Activated CD4-positive, alpha-beta T cell treated with anti-CD3 and anti-CD28 coated beads for 1 hour (primary cell): ENCODE measurements at regions not wholly inside any gene's neighbourhood (a gene's known extent, or its start where the extent isn't known, plus 50 kb on each side); places are given as distances from the start of the nearest gene placed in this dataset.

ENCODE experiments used
- DNase-seq: peaks from one replicate; pipeline ENCODE4 v3.0.0-alpha.2; 2020

DNA sequence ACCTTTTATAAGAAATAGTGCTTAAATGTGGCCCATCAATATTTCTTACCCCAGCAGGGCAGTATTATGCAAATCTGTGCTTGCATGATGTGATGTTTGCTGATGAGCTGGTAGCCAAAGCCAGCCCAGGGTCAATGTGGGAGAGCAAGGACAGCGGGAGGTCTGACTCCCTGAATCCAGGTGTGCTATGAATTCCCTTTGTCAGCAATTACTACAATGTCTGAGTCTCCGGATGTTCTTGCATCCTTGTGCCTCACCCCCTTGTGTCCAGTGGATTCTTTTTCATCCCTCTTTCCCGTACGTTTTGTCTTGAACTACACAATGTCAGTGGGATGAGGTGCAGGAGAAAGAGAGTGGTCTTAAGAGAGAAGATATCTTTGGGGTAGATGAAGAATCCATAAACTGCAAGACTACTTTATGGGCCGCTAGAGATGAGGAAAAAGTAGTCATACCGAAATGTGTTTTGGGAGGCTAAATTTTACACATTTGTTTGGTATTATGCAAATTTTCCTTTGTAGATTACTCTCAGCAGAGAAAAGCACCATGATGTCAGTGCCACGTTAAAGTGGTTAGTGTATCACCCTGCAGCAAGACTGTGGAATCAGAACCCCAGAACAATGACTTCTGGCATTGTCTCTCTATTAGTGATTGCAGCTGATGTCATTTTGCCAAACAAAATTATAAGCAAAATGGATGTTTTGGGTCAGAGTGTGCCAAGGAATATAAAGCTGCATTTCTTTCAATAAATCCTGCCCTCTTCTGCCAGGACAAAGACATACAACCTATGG lies 53.5 kb upstream of the TSHZ3 start:
- no peak for DNase-seq

DNA sequence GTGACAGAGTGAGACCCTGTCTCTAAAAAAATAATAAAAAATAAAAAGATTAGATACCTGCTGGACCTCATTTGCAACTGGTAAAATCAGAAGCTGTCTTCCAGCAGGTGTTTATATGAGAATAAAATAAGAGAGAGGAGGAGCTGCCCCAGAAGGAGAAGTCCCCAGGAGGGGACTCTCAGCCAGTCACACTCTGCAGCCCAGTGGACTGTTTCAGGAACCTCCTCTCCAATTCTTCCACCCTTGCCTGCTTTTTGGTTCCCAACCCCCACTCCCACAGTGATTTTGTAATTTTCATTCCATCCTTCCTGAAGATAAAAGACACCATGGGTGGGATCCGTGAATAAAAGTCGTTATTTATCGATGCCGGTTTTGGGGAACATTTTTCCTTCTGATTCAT lies 56.9 kb upstream of the TSHZ3 start:
- no peak for DNase-seq

DNA sequence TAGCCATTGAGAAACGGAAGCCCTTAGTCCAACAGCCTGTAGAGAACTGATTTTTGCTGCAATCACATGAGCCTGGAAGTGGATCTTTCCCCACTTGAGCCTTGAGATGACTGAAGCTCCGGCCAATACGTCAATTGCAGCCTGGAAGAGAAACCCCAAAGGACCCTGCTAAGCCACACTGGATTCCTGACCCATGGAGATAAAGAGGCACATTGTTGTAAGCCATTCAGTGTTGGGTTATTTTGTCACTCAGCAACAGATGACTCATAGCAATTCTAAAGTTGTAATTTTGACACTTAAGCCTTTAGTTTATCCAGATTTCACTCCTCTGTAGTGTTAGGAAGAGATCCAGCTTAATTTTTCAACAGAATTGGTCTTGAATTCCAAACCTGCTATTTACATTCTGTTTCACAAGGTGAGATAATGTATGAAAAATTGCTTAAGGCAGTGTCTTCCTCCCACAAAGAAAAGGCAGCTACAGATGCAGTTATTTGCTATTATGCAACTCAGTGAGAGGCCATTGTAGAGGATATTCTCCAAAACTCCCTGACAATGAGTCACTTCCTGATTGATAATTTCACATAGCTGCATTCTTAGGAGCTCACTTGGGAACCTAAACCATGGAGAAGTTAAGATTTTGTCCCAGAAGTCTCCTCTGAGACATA lies 59.4 kb upstream of the TSHZ3 start:
- DNase-seq, result no peak

DNA sequence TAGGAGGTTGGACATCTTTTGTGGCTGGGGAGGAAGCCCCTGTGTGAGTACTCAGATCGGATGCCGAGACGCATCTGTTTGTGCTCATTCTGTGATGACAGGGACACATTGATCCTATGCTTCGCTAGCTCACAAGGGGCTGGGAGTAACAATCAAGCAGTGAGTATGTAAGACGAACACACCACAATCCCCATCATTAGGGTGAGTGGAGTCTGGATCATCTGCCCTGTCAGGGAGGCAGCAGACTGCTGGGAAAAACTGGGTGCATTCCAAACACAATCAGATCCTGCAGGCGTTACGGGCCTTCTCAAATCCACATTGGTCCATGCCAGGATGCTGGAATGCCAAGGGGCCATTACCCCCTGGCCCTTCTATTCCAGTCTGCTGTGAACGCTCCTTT lies 64.1 kb upstream of the TSHZ3 start:
- DNase-seq, result no peak

DNA sequence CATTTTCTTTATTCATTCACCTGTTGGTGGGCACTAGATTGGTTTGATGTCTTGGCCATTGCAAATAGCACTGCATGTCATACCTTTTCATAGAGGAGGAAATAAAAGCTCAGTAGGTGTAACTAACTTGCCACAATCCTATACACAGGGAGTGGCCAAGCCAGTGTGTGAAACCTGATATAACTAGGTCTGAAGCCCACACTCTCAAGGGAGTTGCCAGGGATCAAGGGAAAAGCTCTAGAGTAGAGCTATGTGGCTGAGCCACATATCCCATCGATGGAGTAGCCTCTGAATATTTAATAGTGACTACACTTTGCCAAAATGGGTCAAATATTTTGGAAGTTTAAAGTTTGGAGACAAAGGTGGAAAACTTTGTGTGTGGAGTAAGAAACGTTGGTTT lies 66.1 kb upstream of the TSHZ3 start:
- no peak for DNase-seq

DNA sequence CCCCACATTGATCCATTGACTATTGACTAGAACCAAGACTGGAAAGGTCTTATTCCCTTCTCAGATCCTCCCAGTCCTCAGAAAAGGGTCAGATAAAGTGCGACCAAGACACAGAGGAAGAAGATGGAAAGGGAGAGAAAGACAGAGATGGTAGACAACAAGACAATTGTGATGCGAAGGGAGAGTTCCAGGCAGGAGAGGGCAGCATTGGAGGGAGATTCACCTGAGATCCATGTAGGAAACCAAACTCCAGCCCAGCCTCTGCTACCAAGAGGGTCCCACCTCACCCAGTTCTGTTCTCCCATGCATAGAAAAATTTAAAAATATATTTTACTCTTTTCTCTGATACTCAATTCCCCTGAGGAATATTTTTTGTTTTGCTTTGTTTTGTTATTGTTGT lies 67.3 kb upstream of the TSHZ3 start:
- no peak for DNase-seq

DNA sequence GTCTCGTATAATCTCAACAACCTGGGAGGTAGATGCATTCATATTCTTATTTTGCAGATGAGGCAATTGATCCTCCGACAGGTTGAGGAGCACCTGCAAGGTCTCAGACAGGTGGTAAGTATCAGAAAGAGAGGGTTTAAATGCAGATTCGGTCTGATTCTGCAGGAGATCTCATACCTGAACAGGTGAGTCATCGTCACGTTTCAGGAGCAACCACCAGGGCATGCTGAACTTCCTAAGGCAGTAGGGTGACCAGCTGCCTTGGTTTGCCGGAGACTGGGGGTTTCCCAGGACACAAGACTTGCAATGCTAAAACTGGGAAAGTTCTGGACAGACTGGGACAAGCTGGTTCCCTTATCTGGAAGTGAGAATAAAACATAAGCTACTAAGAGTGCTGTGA lies 68.8 kb upstream of the TSHZ3 start:
- DNase-seq, result no peak

DNA sequence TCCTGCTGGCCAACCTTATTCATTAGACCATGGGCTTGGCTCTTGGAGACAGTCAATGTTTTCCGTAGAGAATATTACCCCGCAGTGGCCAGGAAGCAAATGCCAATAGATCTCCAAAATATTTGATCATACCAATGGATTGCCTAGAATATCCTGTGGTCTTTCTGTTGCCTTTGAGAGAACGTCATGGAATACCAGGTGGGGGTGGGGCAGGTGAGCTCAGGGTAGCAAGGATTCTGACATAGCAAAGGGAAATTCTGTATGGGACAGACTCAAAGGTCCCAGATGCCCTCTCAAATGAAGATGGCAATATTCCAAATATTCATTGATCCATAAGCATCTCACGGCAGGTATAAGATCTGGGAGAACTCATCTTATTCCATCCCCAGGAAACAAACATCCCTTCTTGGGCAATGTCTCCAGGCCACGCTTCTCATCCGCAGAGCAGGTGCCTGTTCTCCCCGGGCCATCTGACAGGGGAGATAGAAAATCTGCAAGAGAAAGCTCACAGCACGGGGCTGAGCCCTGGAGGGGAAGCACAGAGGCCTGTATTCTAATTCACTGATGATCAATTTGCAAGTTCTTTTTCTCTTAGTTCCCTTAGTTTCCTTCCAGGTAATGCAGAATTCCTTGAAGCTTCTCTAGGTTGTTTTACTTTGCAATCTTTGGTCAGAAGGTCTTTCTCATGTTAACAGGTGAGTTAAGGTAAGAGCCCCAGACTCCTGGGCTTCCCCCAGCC lies 69.6 kb upstream of the TSHZ3 start:
- DNase-seq, result no peak

DNA sequence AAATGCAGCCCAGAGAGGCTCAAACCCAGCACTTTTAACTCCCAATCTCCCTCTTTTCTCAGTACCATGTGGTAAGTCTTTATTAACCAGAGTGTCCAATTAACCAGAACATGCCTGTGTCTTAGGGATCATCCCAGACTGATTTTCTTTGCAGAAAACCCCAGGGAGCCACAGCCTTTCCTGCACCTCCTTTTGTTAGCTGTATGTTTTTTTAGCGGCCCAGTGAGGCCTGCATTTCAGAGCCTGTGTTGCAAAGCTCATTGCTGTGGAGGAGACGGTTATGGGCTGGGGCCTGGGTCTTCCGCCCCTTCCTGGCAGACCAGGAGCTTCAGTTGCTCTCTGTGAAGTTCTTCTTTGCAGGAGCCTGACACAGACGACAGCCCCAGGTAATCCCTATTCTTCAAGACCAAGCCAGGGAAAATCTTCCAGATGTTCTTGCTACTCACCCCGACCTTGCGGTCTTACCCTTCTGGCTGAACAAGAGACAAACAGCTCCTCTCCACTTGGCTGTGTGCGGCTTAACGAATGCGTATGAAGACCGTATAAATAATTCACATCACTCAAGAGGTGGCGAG lies 70.7 kb upstream of the TSHZ3 start:
- no peak for DNase-seq

DNA sequence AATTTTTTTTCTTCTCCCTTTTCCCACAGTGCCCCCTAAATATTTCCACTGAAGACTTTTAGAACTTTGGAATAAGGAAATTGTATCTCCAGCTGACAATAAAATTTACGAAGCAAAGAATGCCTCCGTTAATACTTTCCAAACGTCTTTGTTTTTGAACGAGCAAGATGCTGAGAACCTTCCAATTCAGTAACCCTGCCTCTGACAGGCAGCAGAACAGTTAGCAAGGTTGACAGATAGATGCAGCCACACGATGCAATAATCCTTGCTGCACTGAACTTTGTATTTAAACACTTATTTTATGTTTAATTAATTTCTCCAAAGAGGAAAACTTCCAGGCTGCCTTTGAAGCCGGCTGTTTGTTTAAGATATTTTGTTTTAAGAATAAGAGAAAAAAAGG lies 71.8 kb upstream of the TSHZ3 start:
- DNase-seq, result no peak

DNA sequence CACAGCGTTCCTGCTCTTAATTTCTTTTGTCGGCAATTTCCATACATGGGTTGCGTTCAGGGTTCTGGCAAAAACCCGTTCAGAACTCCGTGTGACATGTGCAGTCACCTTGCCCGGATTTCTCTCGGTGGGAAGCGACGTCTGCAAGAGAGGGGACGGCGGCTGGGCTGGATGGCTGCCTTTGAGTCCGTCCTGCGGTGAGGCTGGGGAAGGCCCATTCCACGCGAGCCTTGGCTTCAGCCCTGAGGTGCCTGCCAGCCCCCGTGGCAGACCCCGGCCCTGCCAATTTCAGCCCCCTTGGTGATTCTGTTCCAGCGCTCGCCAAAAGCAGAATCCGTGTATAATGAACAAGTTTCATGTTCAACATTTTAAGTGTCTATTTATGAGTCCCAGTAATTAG lies 72.6 kb upstream of the TSHZ3 start:
- no peak for DNase-seq

DNA sequence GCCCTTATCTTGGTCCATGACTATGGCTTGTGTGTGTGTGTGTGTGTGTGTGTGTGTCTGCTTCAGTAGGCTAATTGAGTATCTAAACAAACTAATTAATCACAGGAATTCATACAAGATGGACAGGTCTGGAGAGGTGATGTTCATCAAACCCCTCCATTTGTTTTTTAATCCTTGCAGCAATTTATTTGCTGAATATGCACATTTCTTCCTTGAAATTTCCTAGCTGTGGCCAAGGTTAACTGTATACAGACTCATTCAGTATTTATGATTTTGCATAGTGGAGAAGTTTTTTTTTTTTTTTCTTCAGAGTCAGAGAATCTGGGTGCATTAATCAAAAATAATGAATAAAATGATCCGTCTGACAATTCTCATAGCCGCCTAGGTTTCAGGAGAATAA lies 74.7 kb upstream of the TSHZ3 start:
- DNase-seq, result no peak

DNA sequence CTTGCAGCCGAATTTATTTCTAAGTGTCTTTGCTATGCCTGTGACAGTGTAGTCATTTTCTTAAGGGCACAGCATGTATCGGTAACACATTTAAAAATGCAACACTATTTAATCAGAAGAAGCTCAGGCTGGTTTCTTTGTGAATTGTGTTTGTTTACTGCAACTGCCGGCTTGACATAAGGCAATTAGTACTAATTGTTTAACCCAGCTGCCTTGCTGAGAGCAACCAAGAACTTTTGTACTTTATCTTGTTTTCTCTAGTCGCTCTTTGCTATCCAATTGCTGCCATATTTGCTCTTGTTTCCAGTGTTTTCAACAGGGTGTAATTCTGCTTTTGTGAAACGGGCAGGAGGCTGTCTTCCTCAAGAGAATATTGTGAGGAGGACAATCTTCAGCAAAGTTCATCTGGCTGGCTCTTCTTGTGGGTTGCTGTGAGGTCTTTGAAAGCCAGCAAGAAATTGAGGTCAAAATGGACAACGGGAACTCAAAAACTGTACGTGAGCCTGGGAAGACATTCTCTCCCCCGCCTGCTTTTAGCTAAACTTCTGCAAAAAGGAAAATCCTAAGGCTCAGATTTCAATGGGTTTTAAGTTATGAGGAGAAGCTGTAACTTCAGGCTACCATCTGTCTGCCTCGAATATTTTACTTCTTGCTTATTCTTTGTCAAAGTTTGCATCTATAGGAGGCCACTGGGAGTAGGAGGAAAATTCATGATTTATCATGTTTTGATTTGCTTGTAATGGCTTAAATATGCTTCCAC lies 75.8 kb upstream of the TSHZ3 start:
- no peak for DNase-seq

DNA sequence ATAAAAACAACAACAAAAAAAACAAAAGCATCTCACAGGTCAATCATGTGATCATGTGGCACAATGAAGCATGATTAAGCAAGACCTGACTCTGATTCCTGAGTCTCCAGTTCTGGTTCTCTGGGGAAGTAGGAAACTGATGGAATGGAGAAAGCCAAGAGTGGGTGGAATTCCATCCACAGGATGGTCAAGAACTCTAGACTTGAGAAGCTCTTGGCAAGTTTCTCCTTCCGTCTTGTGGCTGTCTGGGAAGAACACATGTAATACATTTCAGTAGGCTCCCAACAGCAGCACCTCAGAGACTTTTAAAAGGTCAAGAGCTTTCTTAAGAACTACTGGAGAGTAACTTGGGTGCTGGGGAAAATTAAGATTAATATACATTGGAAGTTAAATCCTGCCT lies 78.6 kb upstream of the TSHZ3 start:
- no peak for DNase-seq

DNA sequence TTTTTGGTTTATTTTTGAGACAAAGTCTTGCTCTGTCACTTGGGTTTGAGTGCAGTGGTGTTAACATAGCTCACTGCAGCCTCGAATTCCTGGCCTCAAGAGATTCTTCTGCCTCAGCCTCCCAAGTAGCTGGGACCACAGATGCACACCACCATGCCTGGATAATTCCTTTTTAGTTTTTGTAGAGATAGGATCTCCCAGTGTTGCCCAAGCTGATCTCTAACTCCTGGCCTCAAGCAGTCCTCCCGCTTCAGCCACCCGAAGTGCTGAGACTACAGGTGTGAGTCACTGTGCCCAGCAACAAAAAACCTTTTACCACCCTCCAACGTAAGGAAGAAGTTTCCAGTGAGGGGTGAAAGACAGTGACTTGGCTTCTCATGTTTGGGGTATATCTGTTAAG lies 81.1 kb upstream of the TSHZ3 start:
- no peak for DNase-seq

DNA sequence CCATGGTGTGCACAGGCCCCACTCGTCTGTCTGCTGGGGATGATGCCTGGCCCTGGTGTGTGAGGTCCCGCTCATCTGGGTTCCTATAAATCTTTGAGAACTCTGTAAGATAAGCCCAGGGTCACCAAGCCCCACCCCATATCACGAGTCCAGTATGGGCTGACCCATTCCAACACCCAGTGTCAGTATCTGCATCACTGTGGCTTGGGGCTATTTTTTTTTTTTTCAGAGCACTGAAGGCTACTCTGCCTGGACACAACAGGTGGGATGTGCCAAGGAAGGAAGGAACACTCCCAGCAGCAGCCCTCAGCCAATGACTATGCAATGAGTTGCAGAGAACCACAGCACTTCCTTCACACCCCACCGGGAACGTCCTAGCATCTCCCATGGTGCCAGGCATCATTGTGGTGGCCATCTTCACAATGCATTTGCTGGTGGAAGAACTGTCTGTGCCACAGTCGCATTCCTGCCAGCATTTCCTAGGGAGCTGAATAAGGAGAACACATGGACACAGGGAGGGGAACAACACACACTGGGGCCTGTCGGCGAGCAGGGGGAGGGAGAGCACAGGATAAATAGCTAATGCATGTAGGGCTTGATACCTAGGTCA lies 83.1 kb upstream of the TSHZ3 start:
- DNase-seq, result no peak

DNA sequence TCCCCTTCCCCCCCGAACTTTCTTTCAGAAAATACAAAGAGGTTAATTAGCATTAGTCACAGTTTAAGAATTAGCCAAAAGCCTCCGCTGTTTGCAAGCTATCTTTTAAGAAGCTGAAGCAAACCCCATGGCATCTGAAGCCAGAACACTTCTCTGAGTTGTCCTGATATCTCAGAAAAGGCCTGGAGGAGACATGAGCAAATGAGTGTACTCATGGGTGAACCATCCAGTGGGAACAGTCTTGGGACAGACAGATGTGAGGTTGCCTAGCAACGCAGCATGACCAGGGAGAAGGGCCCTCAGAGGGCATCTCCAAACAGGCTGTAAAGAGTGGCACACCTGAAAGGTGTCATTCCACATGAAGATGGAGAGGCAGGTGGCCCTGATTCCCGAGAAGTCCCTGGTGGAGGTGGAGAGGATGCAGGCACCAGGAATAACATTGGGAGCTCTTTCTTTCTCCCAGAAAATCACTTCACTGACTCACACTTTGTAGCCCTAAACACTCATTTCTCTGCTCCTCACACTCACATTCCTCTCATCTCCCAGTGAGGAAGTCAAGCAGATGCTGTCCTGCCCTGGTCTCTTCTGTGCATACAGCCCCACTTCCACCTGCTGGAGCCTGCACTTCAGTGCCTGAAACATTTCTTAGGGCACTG lies 87.0 kb upstream of the TSHZ3 start:
- no peak for DNase-seq

DNA sequence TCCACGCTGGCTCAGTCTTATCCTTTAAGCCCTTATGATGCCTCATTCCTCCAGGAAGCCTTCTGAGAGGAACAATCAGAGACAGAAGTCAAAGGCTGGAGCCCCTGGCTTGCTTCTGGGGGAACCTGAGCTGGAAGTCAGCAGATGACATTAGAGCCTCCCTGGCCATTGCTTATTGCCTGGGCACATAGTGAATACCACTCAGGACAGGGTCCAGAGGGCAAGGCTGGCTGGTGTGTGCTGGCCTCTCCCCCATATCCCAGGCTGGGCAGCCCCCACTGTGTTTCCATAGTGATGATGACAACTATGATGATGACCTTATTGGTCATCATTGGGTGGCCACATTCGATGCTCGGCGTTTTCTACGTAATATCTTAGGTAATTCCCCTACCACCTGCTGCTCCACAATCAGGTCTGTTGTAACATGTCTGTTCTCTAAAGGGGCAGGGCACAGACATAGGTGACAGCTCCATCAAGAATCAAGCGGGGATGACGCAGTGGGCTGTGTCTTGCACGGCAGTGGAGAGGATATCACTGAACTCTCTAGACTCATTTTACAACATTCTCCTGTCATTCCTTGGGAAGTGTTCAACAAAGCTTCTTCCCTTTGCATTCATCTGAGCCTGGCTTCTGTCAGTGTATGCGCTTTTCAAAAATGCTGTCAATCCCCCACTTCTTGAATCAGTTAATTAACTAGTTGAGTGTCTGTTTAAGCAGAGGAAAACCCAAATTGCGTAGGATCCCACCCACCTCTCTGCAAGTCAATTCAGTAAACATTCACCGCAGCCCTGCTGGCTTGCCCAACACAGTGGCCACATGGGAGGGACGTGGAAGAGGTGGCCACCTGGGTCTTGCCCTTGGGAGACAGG lies 89.4 kb upstream of the TSHZ3 start:
- DNase-seq, result no peak

DNA sequence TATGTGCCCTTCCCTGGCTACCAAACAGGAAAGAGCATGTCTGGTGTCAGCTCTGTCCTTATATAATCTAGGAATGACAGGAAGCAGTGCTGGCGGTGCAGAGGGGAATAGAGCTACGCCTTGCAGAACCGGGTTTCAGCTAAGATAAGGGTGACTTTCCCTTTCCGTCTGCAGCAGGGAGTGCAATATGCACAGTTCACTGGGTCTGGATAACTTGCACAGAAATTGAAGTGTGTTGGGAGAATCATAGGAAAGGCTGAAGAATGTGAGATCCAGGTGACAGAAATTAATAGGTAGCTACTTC lies 90.0 kb upstream of the TSHZ3 start:
- DNase-seq, result no peak

DNA sequence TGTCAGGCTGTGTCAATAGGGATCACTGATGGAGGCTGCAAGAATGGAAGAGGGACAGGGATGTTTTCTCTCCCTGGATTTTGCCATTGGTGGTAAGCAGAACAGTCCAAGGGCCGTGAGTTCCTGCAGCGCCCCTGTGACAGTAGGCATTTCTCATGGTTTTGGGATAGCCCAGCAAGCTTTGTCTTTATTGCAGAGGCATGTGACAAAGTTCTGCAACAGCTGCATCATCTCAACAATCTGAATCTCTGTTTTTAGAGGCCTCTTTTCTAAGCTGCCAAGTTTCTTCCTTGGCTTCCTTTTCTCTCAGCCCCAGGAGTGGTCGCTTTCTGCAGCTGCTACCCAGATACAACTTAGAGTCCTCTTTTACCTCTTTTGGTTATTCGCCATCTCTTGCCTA lies 95.7 kb upstream of the TSHZ3 start:
- DNase-seq, result no peak

DNA sequence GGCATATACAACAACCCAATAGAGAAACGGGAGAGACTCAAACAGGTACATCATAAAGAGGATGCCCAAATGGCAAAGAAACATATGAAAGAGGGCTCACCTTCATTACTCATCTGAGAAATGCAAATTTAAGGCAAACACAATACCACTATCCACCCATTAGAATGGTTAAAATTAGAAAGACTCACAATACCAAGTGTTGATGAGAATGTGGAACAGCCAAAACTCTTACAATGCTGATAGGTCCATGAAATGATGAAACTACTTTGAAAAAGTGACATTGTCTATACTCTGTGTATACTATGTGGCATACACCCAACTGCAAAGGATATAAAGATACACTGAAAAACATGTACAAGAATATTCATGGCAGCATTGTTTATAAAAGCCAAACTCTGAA lies 96.2 kb upstream of the TSHZ3 start:
- DNase-seq, result no peak
